ENCODE measurements at regions not wholly inside any gene's neighbourhood (a gene's known extent, or its start where the extent isn't known, plus 50 kb on each side); places are given as distances from the start of the nearest gene placed in this dataset.

DNA sequence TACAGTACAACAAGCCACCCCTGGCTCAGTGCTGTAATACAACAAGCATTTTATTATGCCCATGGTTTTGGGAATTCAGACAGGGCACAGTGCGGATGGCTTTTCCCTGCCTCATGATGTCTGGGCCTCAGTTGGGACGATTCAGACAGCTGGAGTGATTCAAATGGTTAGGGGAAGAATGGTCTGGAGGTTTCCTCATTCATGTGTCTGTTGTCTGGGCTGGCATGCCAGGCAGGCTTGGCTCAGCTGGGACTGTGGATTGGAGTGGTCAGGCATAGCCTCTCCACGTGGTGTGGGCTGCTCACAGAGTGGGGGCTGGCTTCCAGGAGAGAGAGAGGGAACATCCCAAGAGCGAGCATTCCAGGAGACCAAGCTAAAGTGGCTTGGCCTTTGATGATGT is 164.4 kb downstream of the C11orf91 start (continued):
- TF ChIP-seq HEY1 (CRISPR knock-in tag; IDR thresholded peaks at IDR 0.05; ENCODE audit: borderline replicate concordance), result no peak

DNA sequence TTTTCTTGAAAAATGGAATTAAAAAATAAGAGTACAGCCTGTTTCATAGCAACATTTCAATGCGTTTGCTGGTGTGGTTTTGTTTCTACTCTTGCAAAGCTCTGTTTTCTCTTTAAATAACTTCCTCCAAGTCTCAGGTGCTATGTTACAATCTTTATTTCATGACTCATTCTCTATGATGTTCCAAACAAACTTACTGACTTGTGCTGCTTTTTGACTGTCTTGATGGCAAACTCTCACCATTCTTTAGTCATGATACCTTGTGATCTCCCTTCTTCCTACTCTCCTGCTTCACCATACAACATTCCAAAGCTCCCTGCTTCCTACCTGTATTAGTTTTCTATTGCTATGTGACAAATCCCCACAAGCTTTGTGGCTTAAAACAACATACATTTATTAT is 166.1 kb downstream of the C11orf91 start:
- H4K20me1 ChIP-seq (replicated peaks; ENCODE audit: control insufficient read depth, insufficient read depth, low read length), result no peaks in the 10 kb centered on the region
- WGBS (ENCODE audit: insufficient coverage, low coverage, missing lambda C conversion rate), result 0% methylated on average over 1 of the region's 1 CpG
- H3K4me2 ChIP-seq (ENCODE audit: insufficient read depth, low read length), result no peak overlapping the region
- H3K9me3 ChIP-seq (replicated peaks; ENCODE audit: control insufficient read depth, insufficient read depth, low read depth, low read length), result no peaks in the 10 kb centered on the region
- no peak for FAIRE-seq
- no peak overlapping the region for H3K9ac ChIP-seq (ENCODE audit: insufficient read depth in 1 of 2, low read depth in 2 of 2, low read length in 2 of 2)
- H3K27me3 ChIP-seq (ENCODE audit: control insufficient read depth in 2 of 2, insufficient read depth in 2 of 2, low read length in 2 of 2), result peaks cover 0 to 13% of the 10 kb centered on the region in 2 experiments; a peak in 2 of 5 replicates
- no peak overlapping the region for H2AFZ ChIP-seq (ENCODE audit: low read depth, low read length)
- ATAC-seq, result no peak
- no peaks in the 10 kb centered on the region for H3K79me2 ChIP-seq (ENCODE audit: control insufficient read depth, insufficient read depth, low read length)
- BruUV-seq (replicated peaks), result no TSS peak
- no peak overlapping the region for H3K27ac ChIP-seq (ENCODE audit: extremely low read depth, low read depth, low read length)
- DNase-seq (ENCODE audit: extremely low read depth in 1 of 4, low spot score in 3 of 4), result no peak
- CTCF ChIA-PET (ENCODE audit: low intra/inter-chr PET ratio), result no interaction called here
- in situ Hi-C loops (cut with MboI) (no loop called here), intact Hi-C loops (cut with micrococcal nuclease) (no loop called here)
- POLR2A ChIA-PET, result interaction anchor here (0.7 to 0.9 kb wide), 2 partner anchors 347 to 373 kb away, joined by 3 to 4 read pairs; partner anchors contain the start of gene CSTF3
- H3K9me1 ChIP-seq (ENCODE audit: control insufficient read depth, insufficient read depth, low read length), result no peaks in the 10 kb centered on the region
- TF ChIP-seq CREB1 (IDR thresholded peaks at IDR 0.05) (no peak), CREB1 (CRISPR knock-in tag; IDR thresholded peaks at IDR 0.05) (no peak), NR3C1 (CRISPR knock-in tag; IDR thresholded peaks at IDR 0.05) (no peak), ZBTB26 (CRISPR knock-in tag; IDR thresholded peaks at IDR 0.05) (no peak), ZHX1 (conservative IDR thresholded peaks at IDR 0.05; ENCODE audit: low read length) (no peak), MTA2 (IDR thresholded peaks at IDR 0.05; ENCODE audit: low read depth) (no peak), CGGBP1 (CRISPR knock-in tag; IDR thresholded peaks at IDR 0.05) (no peak), NFXL1 (CRISPR knock-in tag; IDR thresholded peaks at IDR 0.05) (no peak), CC2D1A (IDR thresholded peaks at IDR 0.05) (no peak), ZNF589 (CRISPR knock-in tag; IDR thresholded peaks at IDR 0.05; ENCODE audit: low read depth) (no peak), ZNF217 (CRISPR knock-in tag; IDR thresholded peaks at IDR 0.05) (no peak), NCOR1 (IDR thresholded peaks at IDR 0.05) (no peak), SRSF3 (IDR thresholded peaks at IDR 0.05; ENCODE audit: insufficient read depth, low read length) (no peak), ZNF121 (CRISPR knock-in tag; conservative IDR thresholded peaks at IDR 0.05) (no peak), ESRRA (IDR thresholded peaks at IDR 0.05; ENCODE audit: borderline replicate concordance, low read depth) (no peak), MLX (CRISPR knock-in tag; conservative IDR thresholded peaks at IDR 0.05) (no peak)
- H3K4me1 ChIP-seq (replicated peaks in 1 of 2; ENCODE audit: control insufficient read depth in 2 of 2, insufficient read depth in 2 of 2, low read length in 2 of 2), result no peaks in the 10 kb centered on the region
- no peak overlapping the region for H3K4me3 ChIP-seq
- no peaks in the 10 kb centered on the region for H3K36me3 ChIP-seq (ENCODE audit: control insufficient read depth, insufficient read depth, low read length)

All from K562 (cell line).